ENCODE measurements at regions not wholly inside any gene's neighbourhood (a gene's known extent, or its start where the extent isn't known, plus 50 kb on each side); places are given as distances from the start of the nearest gene placed in this dataset.

DNA sequence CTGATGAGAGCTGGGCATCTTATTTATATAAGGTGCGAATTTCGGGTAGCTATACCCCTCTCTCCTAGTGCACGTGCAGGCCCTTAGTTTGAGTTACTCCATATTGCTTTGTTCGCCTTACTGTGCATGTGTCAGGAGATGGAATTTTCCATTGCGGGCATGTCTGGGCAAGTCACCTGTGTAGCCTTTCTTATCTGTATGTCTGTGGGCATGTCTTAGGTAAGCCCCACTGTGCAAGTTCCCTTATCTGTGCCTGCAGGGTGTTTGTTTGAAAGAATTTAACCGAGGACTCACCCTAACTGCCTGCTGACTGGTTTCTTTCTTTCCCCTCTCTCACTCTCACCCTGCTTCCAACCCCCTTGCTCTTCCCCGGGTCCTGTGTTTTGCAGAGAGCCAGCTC, 140.7 kb upstream of the RANBP3L start:
- Histone ChIP-seq H3K9me2 (replicated peaks; ENCODE audit: control insufficient read depth, low read length) (no peaks in the 10 kb centered on the region), H3K9me3 (ENCODE audit: control insufficient read depth, insufficient read depth, low read length) (no peaks in the 10 kb centered on the region)

DNA sequence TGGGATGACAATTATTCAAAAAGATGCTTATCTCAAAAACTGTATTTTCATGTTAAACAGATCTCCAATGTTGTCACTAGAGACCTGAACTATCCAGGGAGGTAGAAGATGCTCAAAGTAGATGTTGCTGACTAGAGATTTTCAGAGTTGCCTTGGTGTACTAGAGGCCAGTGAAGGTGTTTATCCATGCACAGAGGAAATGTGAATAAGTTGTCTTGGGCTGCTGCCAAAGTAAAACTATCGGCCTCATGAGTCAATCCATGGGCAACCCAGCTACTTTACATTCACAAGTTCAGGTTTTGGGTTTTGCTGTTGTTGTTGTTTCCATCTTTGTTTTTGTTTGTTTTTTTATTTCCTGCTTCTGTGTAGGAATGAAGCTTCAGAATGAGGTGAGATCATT, 141.1 kb upstream of the RANBP3L start:
- Histone ChIP-seq H3K9me2 (replicated peaks; ENCODE audit: control insufficient read depth, low read length) (no peaks in the 10 kb centered on the region), H3K4me2 (ENCODE audit: low read length) (no peak overlapping the region), H3K79me2 (ENCODE audit: control insufficient read depth, low read length) (no peaks in the 10 kb centered on the region), H3K27ac (ENCODE audit: low read depth, low read length) (no peak overlapping the region), H3K4me3 (ENCODE audit: low read length) (no peak overlapping the region), H3K9me3 (ENCODE audit: control insufficient read depth, insufficient read depth, low read length) (no peaks in the 10 kb centered on the region), H3K27me3 (ENCODE audit: control insufficient read depth, low read length) (no peaks in the 10 kb centered on the region), H3K36me3 (ENCODE audit: control insufficient read depth, low read length) (no peaks in the 10 kb centered on the region), H3K4me1 (ENCODE audit: control insufficient read depth, low read length) (no peaks in the 10 kb centered on the region), H4K20me1 (ENCODE audit: control insufficient read depth, insufficient read depth, low read depth, low read length) (no peaks in the 10 kb centered on the region), H3F3A (ENCODE audit: control insufficient read depth, insufficient read depth) (no peaks in the 10 kb centered on the region)
- no peak for TF ChIP-seq EZH2phosphoT487 (IDR thresholded peaks at IDR 0.05; ENCODE audit: borderline replicate concordance, low read length)
- TF ChIP-seq, protein P1, sequence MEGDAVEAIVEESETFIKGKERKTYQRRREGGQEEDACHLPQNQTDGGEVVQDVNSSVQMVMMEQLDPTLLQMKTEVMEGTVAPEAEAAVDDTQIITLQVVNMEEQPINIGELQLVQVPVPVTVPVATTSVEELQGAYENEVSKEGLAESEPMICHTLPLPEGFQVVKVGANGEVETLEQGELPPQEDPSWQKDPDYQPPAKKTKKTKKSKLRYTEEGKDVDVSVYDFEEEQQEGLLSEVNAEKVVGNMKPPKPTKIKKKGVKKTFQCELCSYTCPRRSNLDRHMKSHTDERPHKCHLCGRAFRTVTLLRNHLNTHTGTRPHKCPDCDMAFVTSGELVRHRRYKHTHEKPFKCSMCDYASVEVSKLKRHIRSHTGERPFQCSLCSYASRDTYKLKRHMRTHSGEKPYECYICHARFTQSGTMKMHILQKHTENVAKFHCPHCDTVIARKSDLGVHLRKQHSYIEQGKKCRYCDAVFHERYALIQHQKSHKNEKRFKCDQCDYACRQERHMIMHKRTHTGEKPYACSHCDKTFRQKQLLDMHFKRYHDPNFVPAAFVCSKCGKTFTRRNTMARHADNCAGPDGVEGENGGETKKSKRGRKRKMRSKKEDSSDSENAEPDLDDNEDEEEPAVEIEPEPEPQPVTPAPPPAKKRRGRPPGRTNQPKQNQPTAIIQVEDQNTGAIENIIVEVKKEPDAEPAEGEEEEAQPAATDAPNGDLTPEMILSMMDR (IDR thresholded peaks at IDR 0.05; ENCODE audit: low read depth, low read length, poor library complexity, severe bottlenecking) = no peak

More for the DNA sequence above, 140.7 kb upstream of the RANBP3L start:
- H3K4me2 ChIP-seq (ENCODE audit: low read length) = no peak overlapping the region
- no peaks in the 10 kb centered on the region for H3K79me2 ChIP-seq (ENCODE audit: control insufficient read depth, low read length)
- no peaks in the 10 kb centered on the region for H3F3A ChIP-seq (ENCODE audit: control insufficient read depth, insufficient read depth)
- H3K27ac ChIP-seq (ENCODE audit: low read depth, low read length) = no peak overlapping the region
- TF ChIP-seq EZH2phosphoT487 (IDR thresholded peaks at IDR 0.05; ENCODE audit: borderline replicate concordance, low read length) = no peak
- TF ChIP-seq, protein P1 (IDR thresholded peaks at IDR 0.05; ENCODE audit: low read depth, low read length, poor library complexity, severe bottlenecking) = no peak
- no peaks in the 10 kb centered on the region for H3K4me1 ChIP-seq (ENCODE audit: control insufficient read depth, low read length)
- no peaks in the 10 kb centered on the region for H3K36me3 ChIP-seq (ENCODE audit: control insufficient read depth, low read length)
- no peaks in the 10 kb centered on the region for H4K20me1 ChIP-seq (ENCODE audit: control insufficient read depth, insufficient read depth, low read depth, low read length)
- no peaks in the 10 kb centered on the region for H3K27me3 ChIP-seq (ENCODE audit: control insufficient read depth, low read length)
- no peak overlapping the region for H3K4me3 ChIP-seq (ENCODE audit: low read length)

DNA sequence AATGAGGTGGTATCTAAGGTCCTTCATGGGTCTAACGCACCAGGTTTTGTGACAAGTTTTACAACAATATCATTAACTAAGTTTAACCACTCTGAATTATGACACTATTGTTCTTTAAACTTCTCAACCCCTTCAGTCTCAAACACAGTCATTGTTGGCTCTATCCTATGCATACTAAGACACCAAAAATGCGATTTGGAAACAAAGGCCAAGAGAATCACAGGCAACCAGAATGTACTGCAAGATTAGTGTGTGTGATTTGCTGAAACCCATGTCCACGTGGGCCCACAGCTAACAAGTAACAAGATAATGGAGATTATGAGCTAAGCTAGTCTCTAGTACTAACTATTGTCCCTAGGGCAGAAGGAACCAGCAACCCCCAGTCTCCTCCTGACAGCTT, 142.2 kb upstream of the RANBP3L start:
- no peaks in the 10 kb centered on the region for H4K20me1 ChIP-seq (ENCODE audit: control insufficient read depth, insufficient read depth, low read depth, low read length)
- no peaks in the 10 kb centered on the region for H3F3A ChIP-seq (ENCODE audit: control insufficient read depth, insufficient read depth)
- H3K79me2 ChIP-seq (ENCODE audit: control insufficient read depth, low read length) = no peaks in the 10 kb centered on the region
- no peaks in the 10 kb centered on the region for H3K9me3 ChIP-seq (ENCODE audit: control insufficient read depth, insufficient read depth, low read length)
- H3K4me2 ChIP-seq (ENCODE audit: low read length) = no peak overlapping the region
- no peaks in the 10 kb centered on the region for H3K9me2 ChIP-seq (replicated peaks; ENCODE audit: control insufficient read depth, low read length)
- H3K27me3 ChIP-seq (ENCODE audit: control insufficient read depth, low read length) = no peaks in the 10 kb centered on the region
- H3K27ac ChIP-seq (ENCODE audit: low read depth, low read length) = no peak overlapping the region
- H3K4me1 ChIP-seq (ENCODE audit: control insufficient read depth, low read length) = no peaks in the 10 kb centered on the region
- no peak for TF ChIP-seq EZH2phosphoT487 (IDR thresholded peaks at IDR 0.05; ENCODE audit: borderline replicate concordance, low read length)
- TF ChIP-seq, protein P1 (IDR thresholded peaks at IDR 0.05; ENCODE audit: low read depth, low read length, poor library complexity, severe bottlenecking) = no peak
- no peaks in the 10 kb centered on the region for H3K36me3 ChIP-seq (ENCODE audit: control insufficient read depth, low read length)
- H3K4me3 ChIP-seq (ENCODE audit: low read length) = no peak overlapping the region

All from DOHH2 (cell line).